ENCODE measurements at regions not wholly inside any gene's neighbourhood (a gene's known extent, or its start where the extent isn't known, plus 50 kb on each side); places are given as distances from the start of the nearest gene placed in this dataset.

- peaks cover 2% of the 10 kb centered on the region for H3K9me3 ChIP-seq (ENCODE audit: control insufficient read depth, low read length)
- no peaks in the 10 kb centered on the region for H3K4me1 ChIP-seq (ENCODE audit: control insufficient read depth, insufficient read depth, low read length)
- 91 to 94% methylated on average over 14 of the region's 14 CpGs for WGBS, 2 experiments
- H3K4me3 ChIP-seq (ENCODE audit: insufficient read depth, low read depth, low read length), result no peak overlapping the region
- H3K27me3 ChIP-seq (ENCODE audit: control insufficient read depth, insufficient read depth, low read length, poor library complexity, severe bottlenecking), result no peaks in the 10 kb centered on the region
- H3K27ac ChIP-seq (ENCODE audit: insufficient read depth, low read depth, low read length, poor library complexity, severe bottlenecking), result no peak overlapping the region
- no peaks in the 10 kb centered on the region for H3K36me3 ChIP-seq (ENCODE audit: control insufficient read depth, insufficient read depth, low read length)
These were observed 75.0 kb upstream of the SULF2 start for GRCh38 chr20:47860049-47860830.

- H3K9me3 ChIP-seq (ENCODE audit: control insufficient read depth, low read length), result peaks cover 2% of the 10 kb centered on the region
- H3K36me3 ChIP-seq (ENCODE audit: control insufficient read depth, insufficient read depth, low read length), result no peaks in the 10 kb centered on the region
- no peak overlapping the region for H3K27ac ChIP-seq (ENCODE audit: insufficient read depth, low read depth, low read length, poor library complexity, severe bottlenecking)
- WGBS, 2 experiments, result 95 to 96% methylated on average over 6 of the region's 6 CpGs
- no peak overlapping the region for H3K4me3 ChIP-seq (ENCODE audit: insufficient read depth, low read depth, low read length)
- H3K4me1 ChIP-seq (ENCODE audit: control insufficient read depth, insufficient read depth, low read length), result no peaks in the 10 kb centered on the region
- no peaks in the 10 kb centered on the region for H3K27me3 ChIP-seq (ENCODE audit: control insufficient read depth, insufficient read depth, low read length, poor library complexity, severe bottlenecking)
These were observed 74.0 kb upstream of the SULF2 start for GRCh38 chr20:47859278-47859677.

- H3K27ac ChIP-seq (ENCODE audit: insufficient read depth, low read depth, low read length, poor library complexity, severe bottlenecking), result no peak overlapping the region
These were observed 72.5 kb upstream of the SULF2 start for GRCh38 chr20:47857569-47858464.

DNA sequence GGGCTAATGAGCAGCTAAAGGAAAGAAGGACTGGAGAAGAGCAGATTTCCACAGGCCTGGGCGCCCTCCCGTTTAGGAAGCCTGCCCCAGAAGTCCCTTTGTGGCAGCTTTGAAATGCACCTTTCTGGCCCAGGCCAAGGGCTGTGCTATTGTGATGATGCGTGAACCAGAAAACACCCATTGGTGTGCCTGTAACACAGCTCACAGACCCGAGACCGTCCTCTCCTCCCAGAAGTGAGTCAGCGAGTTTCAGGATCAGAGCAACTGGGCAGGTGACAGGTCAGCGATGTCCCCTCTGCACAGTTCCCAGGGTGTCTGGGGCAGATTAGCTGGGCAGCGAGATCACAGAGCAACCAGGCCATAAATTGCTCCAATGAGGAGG lies 71.9 kb upstream of the SULF2 start:
- Histone ChIP-seq H3K27ac (ENCODE audit: insufficient read depth, low read depth, low read length, poor library complexity, severe bottlenecking) (no peak overlapping the region), H3K27me3 (ENCODE audit: control insufficient read depth, insufficient read depth, low read length, poor library complexity, severe bottlenecking) (no peaks in the 10 kb centered on the region), H3K9me3 (ENCODE audit: control insufficient read depth, low read length) (peaks cover 2% of the 10 kb centered on the region), H3K4me3 (ENCODE audit: insufficient read depth, low read depth, low read length) (no peak overlapping the region), H3K36me3 (ENCODE audit: control insufficient read depth, insufficient read depth, low read length) (no peaks in the 10 kb centered on the region), H3K4me1 (ENCODE audit: control insufficient read depth, insufficient read depth, low read length) (no peaks in the 10 kb centered on the region)
- WGBS, 2 experiments, result 81% methylated on average over 8 of the region's 8 CpGs

More at GRCh38 chr20:47857569-47858464, 72.5 kb upstream of the SULF2 start:
- no peaks in the 10 kb centered on the region for H3K4me1 ChIP-seq (ENCODE audit: control insufficient read depth, insufficient read depth, low read length)
- H3K4me3 ChIP-seq (ENCODE audit: insufficient read depth, low read depth, low read length), result no peak overlapping the region
- H3K9me3 ChIP-seq (ENCODE audit: control insufficient read depth, low read length), result peaks cover 2% of the 10 kb centered on the region
- no peaks in the 10 kb centered on the region for H3K36me3 ChIP-seq (ENCODE audit: control insufficient read depth, insufficient read depth, low read length)
- WGBS, 2 experiments, result 82 to 84% methylated on average over 17 of the region's 17 CpGs
- no peaks in the 10 kb centered on the region for H3K27me3 ChIP-seq (ENCODE audit: control insufficient read depth, insufficient read depth, low read length, poor library complexity, severe bottlenecking)

GRCh38 chr20:47855799-47856198 lies 70.5 kb upstream of the SULF2 start:
- WGBS, 2 experiments, result 95 to 96% methylated on average over 4 of the region's 4 CpGs
- H3K27me3 ChIP-seq (ENCODE audit: control insufficient read depth, insufficient read depth, low read length, poor library complexity, severe bottlenecking), result no peaks in the 10 kb centered on the region
- no peaks in the 10 kb centered on the region for H3K4me1 ChIP-seq (ENCODE audit: control insufficient read depth, insufficient read depth, low read length)
- no peak overlapping the region for H3K4me3 ChIP-seq (ENCODE audit: insufficient read depth, low read depth, low read length)
- H3K9me3 ChIP-seq (ENCODE audit: control insufficient read depth, low read length), result peaks cover 2% of the 10 kb centered on the region
- H3K36me3 ChIP-seq (ENCODE audit: control insufficient read depth, insufficient read depth, low read length), result no peaks in the 10 kb centered on the region
- no peak overlapping the region for H3K27ac ChIP-seq (ENCODE audit: insufficient read depth, low read depth, low read length, poor library complexity, severe bottlenecking)

DNA sequence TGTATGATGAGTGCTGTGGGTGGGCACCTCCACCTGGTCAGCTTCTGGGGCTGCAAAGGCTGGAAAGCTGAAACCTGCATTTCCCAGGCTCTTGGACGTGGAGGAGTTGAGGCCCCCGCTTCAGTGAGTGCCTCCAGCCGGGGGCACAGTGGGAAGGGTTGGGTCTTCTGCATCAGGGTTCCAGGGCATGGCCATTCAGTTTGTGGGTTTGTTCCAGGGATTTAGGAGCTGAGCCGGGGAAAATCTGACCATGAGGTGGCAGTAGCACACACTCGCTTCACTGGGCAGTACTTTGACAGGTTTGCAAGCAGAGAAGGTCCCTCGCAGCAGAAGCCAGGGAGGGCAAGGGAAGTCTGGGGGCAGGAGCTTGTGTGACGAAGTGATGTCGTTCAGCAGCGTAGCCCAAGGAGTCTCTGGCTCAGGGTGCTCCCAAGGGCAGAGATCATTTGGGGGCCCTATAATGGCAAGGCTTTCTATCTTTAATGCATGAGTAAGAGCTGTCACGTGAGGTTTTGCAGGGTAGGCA lies 69.5 kb upstream of the SULF2 start:
- H3K27ac ChIP-seq (ENCODE audit: insufficient read depth, low read depth, low read length, poor library complexity, severe bottlenecking), result no peak overlapping the region
- no peaks in the 10 kb centered on the region for H3K27me3 ChIP-seq (ENCODE audit: control insufficient read depth, insufficient read depth, low read length, poor library complexity, severe bottlenecking)
- no peaks in the 10 kb centered on the region for H3K36me3 ChIP-seq (ENCODE audit: control insufficient read depth, insufficient read depth, low read length)
- 55 to 59% methylated on average over 10 of the region's 10 CpGs for WGBS, 2 experiments
- H3K4me1 ChIP-seq (ENCODE audit: control insufficient read depth, insufficient read depth, low read length), result no peaks in the 10 kb centered on the region
- peaks cover 2% of the 10 kb centered on the region for H3K9me3 ChIP-seq (ENCODE audit: control insufficient read depth, low read length)
- H3K4me3 ChIP-seq (ENCODE audit: insufficient read depth, low read depth, low read length), result no peak overlapping the region

- Histone ChIP-seq H3K27me3 (ENCODE audit: control insufficient read depth, insufficient read depth, low read length, poor library complexity, severe bottlenecking) (peaks cover 4% of the 10 kb centered on the region), H3K36me3 (ENCODE audit: control insufficient read depth, insufficient read depth, low read length) (no peaks in the 10 kb centered on the region), H3K4me3 (ENCODE audit: insufficient read depth, low read depth, low read length) (no peak overlapping the region), H3K4me1 (ENCODE audit: control insufficient read depth, insufficient read depth, low read length) (no peaks in the 10 kb centered on the region), H3K27ac (ENCODE audit: insufficient read depth, low read depth, low read length, poor library complexity, severe bottlenecking) (no peak overlapping the region), H3K9me3 (ENCODE audit: control insufficient read depth, low read length) (peaks cover 2% of the 10 kb centered on the region)
- 94% methylated on average over 7 of the region's 7 CpGs for WGBS, 2 experiments
These were observed 66.5 kb upstream of the SULF2 start for GRCh38 chr20:47851774-47852173.

- Histone ChIP-seq H3K9me3 (ENCODE audit: control insufficient read depth, low read length) (no peaks in the 10 kb centered on the region), H3K36me3 (ENCODE audit: control insufficient read depth, insufficient read depth, low read length) (no peaks in the 10 kb centered on the region), H3K27me3 (ENCODE audit: control insufficient read depth, insufficient read depth, low read length, poor library complexity, severe bottlenecking) (peaks cover 4% of the 10 kb centered on the region), H3K4me1 (ENCODE audit: control insufficient read depth, insufficient read depth, low read length) (peaks cover 4% of the 10 kb centered on the region), H3K27ac (ENCODE audit: insufficient read depth, low read depth, low read length, poor library complexity, severe bottlenecking) (no peak overlapping the region), H3K4me3 (ENCODE audit: insufficient read depth, low read depth, low read length) (no peak overlapping the region)
- 89 to 92% methylated on average over 4 to 5 of the region's 5 CpGs for WGBS, 2 experiments
These were observed 64.9 kb upstream of the SULF2 start for GRCh38 chr20:47850146-47850545.

DNA sequence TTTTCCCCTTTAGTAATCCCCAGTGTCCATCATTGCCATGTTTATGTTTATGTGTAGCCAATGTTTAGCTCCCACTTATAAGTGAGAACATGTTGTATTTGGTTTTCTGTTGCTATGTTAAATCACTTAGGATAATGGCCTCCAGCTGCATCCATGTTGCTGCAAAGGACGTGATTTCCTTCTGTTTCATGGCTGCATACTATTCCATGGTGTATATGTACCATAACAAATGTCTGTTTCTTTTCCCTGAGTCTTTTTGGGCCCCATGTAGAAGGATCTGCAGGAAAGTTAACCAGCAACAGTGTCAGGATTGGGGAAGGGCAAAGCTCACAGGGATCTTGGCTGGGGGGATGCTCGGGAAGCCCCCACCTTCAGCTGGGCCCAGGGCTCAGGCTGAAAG lies 64.3 kb upstream of the SULF2 start:
- no peaks in the 10 kb centered on the region for H3K9me3 ChIP-seq (ENCODE audit: control insufficient read depth, low read length)
- 91 to 92% methylated on average over 2 of the region's 2 CpGs for WGBS, 2 experiments
- no peak overlapping the region for H3K27ac ChIP-seq (ENCODE audit: insufficient read depth, low read depth, low read length, poor library complexity, severe bottlenecking)
- no peaks in the 10 kb centered on the region for H3K36me3 ChIP-seq (ENCODE audit: control insufficient read depth, insufficient read depth, low read length)
- peaks cover 4% of the 10 kb centered on the region for H3K4me1 ChIP-seq (ENCODE audit: control insufficient read depth, insufficient read depth, low read length)
- H3K27me3 ChIP-seq (ENCODE audit: control insufficient read depth, insufficient read depth, low read length, poor library complexity, severe bottlenecking), result peaks cover 4% of the 10 kb centered on the region
- H3K4me3 ChIP-seq (ENCODE audit: insufficient read depth, low read depth, low read length), result no peak overlapping the region

GRCh38 chr20:47849006-47849405 lies 63.7 kb upstream of the SULF2 start:
- no peak overlapping the region for H3K27ac ChIP-seq (ENCODE audit: insufficient read depth, low read depth, low read length, poor library complexity, severe bottlenecking)
- WGBS, 2 experiments, result 93 to 94% methylated on average over 15 of the region's 15 CpGs
- no peaks in the 10 kb centered on the region for H3K9me3 ChIP-seq (ENCODE audit: control insufficient read depth, low read length)
- H3K36me3 ChIP-seq (ENCODE audit: control insufficient read depth, insufficient read depth, low read length), result no peaks in the 10 kb centered on the region
- H3K4me1 ChIP-seq (ENCODE audit: control insufficient read depth, insufficient read depth, low read length), result peaks cover 4% of the 10 kb centered on the region
- H3K27me3 ChIP-seq (ENCODE audit: control insufficient read depth, insufficient read depth, low read length, poor library complexity, severe bottlenecking), result peaks cover 4% of the 10 kb centered on the region
- H3K4me3 ChIP-seq (ENCODE audit: insufficient read depth, low read depth, low read length), result no peak overlapping the region
